HuH-7 (cell line): ENCODE measurements at regions not wholly inside any gene's neighbourhood (a gene's known extent, or its start where the extent isn't known, plus 50 kb on each side); places are given as distances from the start of the nearest gene placed in this dataset.

Experiments
- DNase-seq: peaks from one replicate; pipeline ENCODE4 v3.0.0; 2011; ENCODE audit warnings: low spot score

DNA sequence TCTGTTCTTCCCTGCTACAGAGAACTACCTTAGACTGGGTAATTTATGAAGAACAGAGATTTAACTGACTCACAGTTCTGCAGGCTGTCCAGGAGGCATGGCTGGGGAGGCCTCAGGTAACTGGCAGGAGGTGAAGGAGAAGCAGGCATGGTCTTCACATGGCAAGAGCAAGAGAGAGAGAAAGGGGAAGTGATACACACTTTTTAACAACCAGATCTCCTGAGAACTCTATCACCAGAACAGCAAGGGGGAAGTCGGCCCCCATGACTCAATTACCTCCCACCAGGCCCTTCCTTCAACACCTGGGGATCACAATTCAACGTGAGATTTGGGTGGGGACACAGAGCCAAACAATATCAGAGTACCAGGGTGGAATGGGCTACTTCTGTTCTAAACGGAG is 766.8 kb downstream of the TLE1 start:
- no peak for DNase-seq

- DNase-seq, result no peak
Measured at GRCh38 chr9:80906728-80907127, 782.6 kb downstream of the TLE1 start.

DNA sequence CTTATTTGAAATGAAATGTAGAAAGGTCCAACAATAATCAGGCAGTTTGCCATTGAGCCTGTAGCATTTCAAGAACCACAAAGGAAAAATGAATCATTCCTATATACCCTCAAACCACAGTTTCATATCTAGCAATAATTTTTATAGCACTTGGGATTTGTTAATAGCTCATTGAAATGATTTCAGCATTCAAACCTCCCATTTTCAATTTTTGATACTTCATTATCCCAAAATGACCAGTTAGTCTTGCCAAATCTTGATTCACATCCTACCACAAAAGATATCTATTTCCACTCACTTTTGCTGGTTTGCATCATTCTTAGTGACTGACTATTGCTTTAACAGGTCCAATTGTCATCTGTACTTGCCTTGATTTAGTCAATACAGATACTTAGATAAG is 790.1 kb downstream of the TLE1 start:
- no peak for DNase-seq

DNA sequence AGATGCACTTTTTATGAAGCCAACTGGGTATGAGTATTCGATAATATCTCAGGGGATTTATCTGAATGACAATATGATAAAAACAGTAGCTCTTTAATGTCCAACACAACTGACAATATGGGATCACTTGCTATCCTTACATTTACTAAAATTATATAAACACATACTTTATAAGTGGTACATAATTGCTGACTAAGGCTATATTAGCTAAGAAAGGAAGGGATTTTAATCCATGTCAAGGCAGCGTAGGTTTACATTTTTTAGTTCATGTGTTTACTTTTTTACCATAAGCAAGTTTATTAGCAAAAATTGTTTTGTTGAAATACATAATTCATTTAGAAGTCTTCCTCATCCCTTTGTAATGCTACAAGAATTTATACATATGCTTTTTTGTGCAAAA is 796.2 kb downstream of the TLE1 start:
- DNase-seq, result no peak

DNA sequence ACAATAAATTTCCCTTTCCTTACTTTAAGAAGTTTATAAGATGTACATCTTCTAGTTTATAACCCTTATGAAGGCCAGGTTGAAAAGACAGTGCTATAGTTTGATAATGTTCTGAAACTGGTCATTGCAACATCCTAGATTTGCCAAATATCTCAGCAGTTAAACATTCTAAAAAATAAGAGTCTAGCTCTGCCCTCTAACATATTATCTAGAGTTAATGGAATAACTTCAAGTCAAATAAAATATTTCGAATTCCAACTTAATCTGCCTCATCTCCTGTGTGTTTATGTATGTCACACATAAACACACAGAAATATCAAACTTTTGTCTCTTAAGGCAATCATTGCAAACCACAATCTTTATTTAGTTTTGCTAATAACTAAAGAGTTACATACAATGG is 796.6 kb downstream of the TLE1 start:
- DNase-seq, result no peak

GRCh38 chr9:80890124-80890523 is 799.2 kb downstream of the TLE1 start:
- no peak for DNase-seq

DNA sequence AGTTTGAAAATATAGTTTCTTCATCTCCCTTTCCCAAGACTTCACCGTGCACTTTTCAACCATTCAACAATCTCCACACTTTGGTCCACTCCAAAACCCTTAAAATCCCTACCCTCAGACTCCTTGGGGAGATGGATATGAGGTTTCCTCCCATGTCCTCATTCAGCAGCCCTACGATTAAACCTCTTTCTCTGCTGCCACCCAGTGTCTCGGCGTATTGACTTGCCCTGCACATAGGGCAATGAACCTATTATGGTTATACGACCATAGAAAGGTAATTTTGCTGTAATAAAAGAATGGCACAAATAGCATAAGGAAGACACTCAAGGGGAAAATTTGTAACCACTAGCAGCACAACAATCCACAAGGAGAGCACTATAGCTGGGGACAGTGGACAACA is 803.5 kb downstream of the TLE1 start:
- no peak for DNase-seq

DNA sequence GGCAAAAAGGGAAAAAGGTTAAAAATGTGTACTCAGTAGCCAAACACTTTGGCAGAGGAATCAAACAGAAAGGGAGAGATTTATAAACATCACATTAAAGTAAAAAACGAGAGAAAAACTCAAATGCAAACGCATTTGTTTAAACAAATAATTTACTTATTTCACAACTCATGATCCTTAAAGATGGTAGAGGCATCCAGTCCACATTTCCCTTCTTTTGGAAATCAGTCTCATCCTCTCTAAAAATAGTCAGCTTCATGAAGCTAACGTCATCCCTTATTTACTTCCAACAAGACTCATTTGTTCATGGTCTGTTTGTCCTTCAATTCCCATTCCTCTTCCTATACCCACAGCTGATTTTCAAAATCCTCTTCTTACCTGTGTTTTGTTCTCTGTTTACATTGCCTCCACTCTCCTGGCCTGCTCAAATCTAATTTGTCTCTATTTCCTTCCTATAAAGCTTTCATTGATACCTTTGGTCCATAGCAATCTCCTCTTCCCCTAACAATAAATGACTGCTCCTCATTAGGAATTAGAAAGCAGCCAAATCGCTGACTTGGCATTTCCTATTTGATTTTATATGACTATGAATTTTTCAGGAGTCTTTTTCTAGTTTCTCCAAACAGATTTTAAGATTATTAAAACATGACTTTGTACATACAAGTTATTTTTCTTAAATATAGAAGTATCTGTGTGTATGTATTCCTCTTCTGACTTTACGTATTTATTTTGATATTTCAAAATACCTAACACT is 805.3 kb downstream of the TLE1 start:
- no peak for DNase-seq

DNA sequence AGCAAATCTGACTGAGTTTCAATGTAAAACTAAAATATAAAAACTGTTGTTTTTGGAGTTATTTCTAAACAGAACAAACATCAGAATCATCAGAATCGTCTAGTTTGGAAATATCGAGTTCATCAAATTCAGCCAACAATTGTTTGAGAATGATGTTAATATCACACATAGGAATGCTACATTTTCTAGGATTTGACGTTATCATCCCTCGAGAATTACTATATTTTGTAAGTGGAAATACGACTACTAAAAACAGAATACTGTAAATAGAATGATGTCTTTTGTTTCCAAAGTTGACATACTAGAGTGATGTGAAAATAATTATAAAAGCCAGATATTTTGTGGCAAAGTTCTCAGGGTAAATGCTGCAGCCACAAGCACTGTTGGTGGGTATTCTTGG is 805.9 kb downstream of the TLE1 start:
- DNase-seq, result no peak

DNA sequence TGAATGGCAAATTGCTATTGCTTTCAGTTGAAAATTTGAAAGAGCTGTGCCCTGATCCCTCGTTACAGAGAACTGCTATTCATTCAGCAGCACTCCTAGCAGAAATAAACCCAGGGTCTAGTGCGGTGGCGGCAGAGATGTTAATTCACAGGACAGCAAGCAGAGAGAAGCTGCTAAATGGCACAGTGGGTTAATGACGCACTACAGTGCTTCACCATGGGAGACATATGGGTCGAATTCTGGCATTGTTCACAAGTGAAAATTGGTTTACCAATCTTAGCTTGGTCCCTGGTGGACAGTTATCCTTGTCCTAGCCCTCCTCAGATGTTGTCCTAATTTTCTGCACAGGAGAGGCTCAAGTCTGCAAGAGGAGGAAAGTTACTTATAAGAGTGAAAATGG is 807.4 kb downstream of the TLE1 start:
- DNase-seq, result no peak

- no peak for DNase-seq
Measured at GRCh38 chr9:80881320-80881719, 808.0 kb downstream of the TLE1 start.

DNA sequence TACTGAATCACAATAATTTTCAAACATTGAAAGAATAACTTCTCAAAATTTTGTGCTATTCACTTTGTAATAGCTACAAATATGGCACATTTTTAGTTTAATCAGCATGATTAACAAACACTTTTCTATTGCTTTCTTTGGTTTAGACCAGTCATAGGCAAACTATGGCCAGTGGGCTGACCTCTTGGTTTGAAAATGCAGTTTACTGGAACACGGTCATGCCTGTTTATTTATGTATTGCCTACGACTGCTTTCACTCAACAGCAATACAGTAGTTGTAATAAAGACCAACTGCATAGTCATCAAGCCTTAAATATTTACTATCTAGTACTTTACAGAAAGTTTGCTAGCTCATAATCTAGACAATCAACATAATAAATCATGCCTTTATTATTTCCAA is 810.8 kb downstream of the TLE1 start:
- no peak for DNase-seq

- no peak for DNase-seq
Measured at GRCh38 chr9:80875947-80876346, 813.4 kb downstream of the TLE1 start.

DNA sequence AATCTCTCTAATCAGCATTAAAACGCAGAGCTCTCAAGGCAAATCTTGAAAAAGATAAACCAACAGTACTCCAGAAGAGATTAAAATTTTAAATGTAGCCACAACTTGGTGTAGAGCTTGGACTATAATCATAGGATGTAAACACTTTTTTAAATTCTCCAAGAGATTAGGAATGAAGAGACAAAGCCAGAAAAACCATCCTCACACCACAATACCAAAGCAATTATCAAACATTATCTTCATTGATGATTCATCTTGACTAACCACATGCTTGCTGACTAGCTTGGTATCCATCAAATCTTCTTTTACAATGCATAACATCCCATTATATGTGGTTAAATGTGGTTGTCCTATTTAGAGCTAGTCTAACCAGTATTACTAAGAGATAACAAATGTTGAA is 815.1 kb downstream of the TLE1 start:
- DNase-seq, result no peak

GRCh38 chr9:80873861-80874260 is 815.5 kb downstream of the TLE1 start:
- no peak for DNase-seq

GRCh38 chr9:80871596-80871995 is 817.8 kb downstream of the TLE1 start:
- DNase-seq, result no peak

DNA sequence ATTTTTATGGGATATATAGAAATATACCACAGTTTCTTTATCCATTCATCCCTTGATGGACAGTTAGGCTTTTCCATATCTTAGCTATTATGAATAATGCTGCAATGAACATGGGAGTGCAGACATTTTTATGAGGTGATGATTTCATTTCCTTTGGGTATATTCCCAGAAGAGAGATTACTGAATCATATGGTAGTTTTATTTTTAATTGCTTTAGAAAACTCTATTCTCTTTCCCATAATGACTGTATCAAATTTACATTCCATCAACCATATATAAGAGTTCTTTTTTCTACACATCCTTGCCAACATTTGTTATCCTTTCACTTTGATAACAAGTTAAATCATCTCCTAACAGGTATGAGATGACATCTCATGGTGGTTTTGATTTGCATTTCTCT is 821.6 kb downstream of the TLE1 start:
- DNase-seq, result no peak

DNA sequence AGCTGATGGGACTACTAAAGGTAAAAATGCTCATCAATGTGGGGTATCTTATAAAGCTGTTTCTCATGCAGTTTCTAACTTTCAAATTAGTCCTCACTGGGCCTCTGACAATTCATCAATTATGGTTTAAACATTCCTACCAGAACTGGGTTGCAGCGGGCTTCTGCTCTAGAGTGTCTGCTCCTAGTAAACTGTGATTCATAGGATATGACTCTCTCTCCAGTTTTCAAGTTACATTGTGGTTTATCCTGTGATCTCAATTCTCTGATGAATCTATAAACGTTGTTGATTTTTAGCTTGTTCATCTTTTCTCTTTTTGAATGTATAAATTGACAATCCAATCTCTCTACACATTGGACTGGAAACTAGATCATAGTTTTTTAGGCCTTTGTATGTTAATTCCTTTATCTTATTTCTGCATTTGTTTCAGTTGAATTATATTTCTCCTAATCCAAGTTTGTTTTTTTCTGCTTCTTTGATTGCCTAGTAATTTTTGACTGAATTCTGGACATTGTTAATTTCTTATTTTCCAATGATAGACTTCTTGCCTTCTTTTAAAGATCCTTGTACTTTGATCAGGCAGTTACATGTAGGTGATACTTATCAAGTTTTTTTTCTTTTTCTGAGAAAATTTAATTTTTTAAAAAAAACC is 822.6 kb downstream of the TLE1 start:
- no peak for DNase-seq

DNA sequence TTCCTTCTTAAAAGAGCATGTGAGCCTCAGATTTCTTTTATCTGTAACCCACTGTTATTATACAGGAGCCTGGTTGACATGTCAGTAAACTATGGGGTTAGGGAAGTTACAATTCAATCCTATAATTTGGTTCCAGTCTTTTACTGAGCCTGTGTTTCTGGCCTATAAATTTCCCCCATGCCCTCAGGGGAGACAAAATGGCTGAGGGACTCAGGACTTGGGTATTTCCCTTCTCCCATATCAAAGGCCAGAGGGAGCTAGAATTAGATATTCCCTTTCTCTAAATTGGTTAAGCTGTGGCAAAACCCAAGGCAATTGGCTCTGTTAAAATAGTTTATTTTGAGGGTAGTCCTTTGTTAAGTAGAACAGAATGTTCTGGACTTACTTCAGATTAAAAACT is 823.2 kb downstream of the TLE1 start:
- DNase-seq, result no peak

DNA sequence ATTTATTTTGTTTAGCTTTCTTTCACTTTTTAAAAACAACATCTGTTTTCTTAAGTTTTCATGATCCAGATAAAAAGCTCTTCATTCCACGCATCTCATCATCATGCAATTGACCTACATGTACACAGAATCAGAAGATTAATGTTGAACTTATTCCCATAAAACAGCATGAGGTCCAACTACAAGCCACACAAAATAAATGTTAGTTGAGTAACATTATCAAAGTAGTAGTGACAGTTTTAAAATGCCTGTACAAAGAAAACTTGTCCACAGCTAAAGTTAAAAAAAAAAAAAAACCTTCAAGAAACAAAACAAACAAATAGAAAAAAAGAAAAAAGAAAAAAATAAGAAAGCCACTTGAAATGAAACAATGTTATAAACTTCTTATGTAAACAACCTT is 846.3 kb downstream of the TLE1 start:
- DNase-seq, result no peak

DNA sequence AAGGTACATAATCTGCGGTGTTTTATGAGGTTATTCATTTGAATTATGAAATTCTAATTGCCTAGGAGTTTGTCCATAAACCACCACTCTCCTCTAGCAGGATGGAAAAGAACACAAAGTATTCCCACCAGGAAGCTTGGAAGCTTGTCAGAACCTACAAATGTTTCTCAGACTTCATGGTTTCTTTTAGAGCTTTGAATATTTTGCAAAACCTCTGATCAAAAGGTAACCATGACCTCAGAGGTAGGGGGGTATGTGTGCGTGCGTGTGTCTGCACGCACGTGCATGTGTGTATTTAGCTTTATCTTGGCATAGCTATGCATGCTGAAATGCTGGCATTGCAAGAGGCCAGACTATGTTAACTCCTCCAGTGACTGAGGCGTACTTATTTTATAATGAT is 847.0 kb downstream of the TLE1 start:
- no peak for DNase-seq

GRCh38 chr9:80841888-80842287 is 847.5 kb downstream of the TLE1 start:
- DNase-seq, result no peak

DNA sequence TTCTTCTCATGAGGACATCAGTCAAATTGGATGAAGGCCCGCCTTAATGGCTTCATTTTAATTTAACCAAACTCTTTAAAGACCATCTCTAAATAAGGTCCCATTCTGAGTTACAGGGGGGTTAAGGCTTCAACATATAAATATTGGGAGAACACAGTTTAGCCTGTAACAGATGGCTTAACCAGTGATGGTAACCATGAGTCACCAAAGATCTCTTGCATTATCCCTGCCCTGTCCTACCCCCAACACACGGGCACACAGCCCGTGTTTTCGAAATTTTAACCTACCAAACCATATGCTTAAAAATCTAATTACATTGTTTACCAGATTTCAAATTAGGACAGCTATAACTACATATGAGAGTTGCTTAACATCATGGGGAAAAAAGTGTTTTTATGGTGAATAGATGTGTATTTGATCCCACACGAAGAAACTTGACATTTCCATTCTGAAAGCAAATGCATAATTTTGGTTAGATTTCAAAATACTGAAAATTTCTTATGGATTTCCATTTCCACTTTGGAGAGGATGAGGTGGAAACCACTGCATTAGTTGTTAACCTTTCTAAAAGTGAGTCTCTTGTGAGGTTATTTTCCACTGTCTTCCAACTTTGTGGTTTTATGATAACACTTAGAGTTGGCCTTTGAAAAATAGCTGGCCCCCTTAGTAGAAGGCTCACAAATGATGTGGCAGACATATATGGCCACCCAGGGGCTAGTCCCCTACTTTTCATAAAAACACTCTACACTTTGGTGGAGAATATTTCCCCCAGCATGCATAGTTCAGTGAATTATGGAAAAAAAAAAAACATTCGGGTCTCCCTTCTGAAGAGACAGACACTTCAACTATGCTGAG is 849.3 kb downstream of the TLE1 start:
- no peak for DNase-seq
